ENCODE measurements at regions not wholly inside any gene's neighbourhood (a gene's known extent, or its start where the extent isn't known, plus 50 kb on each side); places are given as distances from the start of the nearest gene placed in this dataset.

GRCh38 chr2:234393354-234393753 is 103.5 kb downstream of the ARL4C start:
- H2AFZ ChIP-seq (ENCODE audit: control insufficient read depth, low read length) = no peak overlapping the region
- no peak overlapping the region for H3K27ac ChIP-seq (ENCODE audit: control insufficient read depth, insufficient read depth, low read length)
- FAIRE-seq = peak; percentile 51

GRCh38 chr2:234392041-234392615 is 104.8 kb downstream of the ARL4C start:
- Histone ChIP-seq H3K4me3 (ENCODE audit: control insufficient read depth in 2 of 3, extremely low read depth in 1 of 3, insufficient read depth in 2 of 3, low read depth in 1 of 3, low read length in 3 of 3) (no peak overlapping the region), H3K4me2 (ENCODE audit: control insufficient read depth, extremely low read depth, insufficient read depth, low read depth, low read length) (no peak overlapping the region), H3K27me3 (ENCODE audit: control insufficient read depth, extremely low read depth, insufficient read depth, low read length) (no peaks in the 10 kb centered on the region), H3K9me3 (ENCODE audit: control insufficient read depth, low read depth, low read length) (no peaks in the 10 kb centered on the region), H3K36me3 (ENCODE audit: control insufficient read depth in 2 of 2, extremely low read depth in 1 of 2, insufficient read depth in 2 of 2, low read length in 2 of 2) (no peaks in the 10 kb centered on the region), H3K9ac (ENCODE audit: control insufficient read depth, extremely low read depth, insufficient read depth, low read length) (no peak overlapping the region), H3K9me1 (ENCODE audit: control insufficient read depth, extremely low read depth, insufficient read depth, low read length) (no peaks in the 10 kb centered on the region), H3K27ac (ENCODE audit: control insufficient read depth, insufficient read depth, low read length) (no peak overlapping the region), H2AFZ (ENCODE audit: control insufficient read depth, low read length) (no peak overlapping the region), H4K20me1 (ENCODE audit: control insufficient read depth, extremely low read depth, insufficient read depth, low read length) (no peaks in the 10 kb centered on the region), H3K79me2 (ENCODE audit: control insufficient read depth, insufficient read depth, low read length) (no peaks in the 10 kb centered on the region), H3K4me1 (ENCODE audit: control insufficient read depth, extremely low read depth, insufficient read depth, low read length) (no peaks in the 10 kb centered on the region)
- DNase-seq (ENCODE audit: low read depth, low spot score) (no peak), FAIRE-seq (peak; percentile 20)
- no peak for TF ChIP-seq CTCF (optimal IDR thresholded peaks at IDR 0.05 in 1 of 3, IDR thresholded peaks at IDR 0.05 in 1 of 3, conservative IDR thresholded peaks at IDR 0.05 in 1 of 3; ENCODE audit: extremely low read depth in 1 of 3, insufficient read depth in 2 of 3, low read length in 3 of 3)
- TF ChIP-seq EZH2 (IDR thresholded peaks at IDR 0.05; ENCODE audit: low read length) = no peak
- dilution Hi-C loops (cut with MboI; ENCODE audit: extremely low pct_ligation_motif_present, low sequenced_read_pairs) = no loop called here

More at GRCh38 chr2:234393354-234393753, 103.5 kb downstream of the ARL4C start:
- Histone ChIP-seq H3K4me3 (ENCODE audit: control insufficient read depth in 2 of 3, extremely low read depth in 1 of 3, insufficient read depth in 2 of 3, low read depth in 1 of 3, low read length in 3 of 3) (no peak overlapping the region), H3K4me2 (ENCODE audit: control insufficient read depth, extremely low read depth, insufficient read depth, low read depth, low read length) (no peak overlapping the region), H3K36me3 (ENCODE audit: control insufficient read depth in 2 of 2, extremely low read depth in 1 of 2, insufficient read depth in 2 of 2, low read length in 2 of 2) (no peaks in the 10 kb centered on the region), H3K9ac (ENCODE audit: control insufficient read depth, extremely low read depth, insufficient read depth, low read length) (no peak overlapping the region), H3K27me3 (ENCODE audit: control insufficient read depth, extremely low read depth, insufficient read depth, low read length) (no peaks in the 10 kb centered on the region), H3K79me2 (ENCODE audit: control insufficient read depth, insufficient read depth, low read length) (no peaks in the 10 kb centered on the region), H3K9me1 (ENCODE audit: control insufficient read depth, extremely low read depth, insufficient read depth, low read length) (no peaks in the 10 kb centered on the region), H3K4me1 (ENCODE audit: control insufficient read depth, extremely low read depth, insufficient read depth, low read length) (no peaks in the 10 kb centered on the region), H3K9me3 (ENCODE audit: control insufficient read depth, low read depth, low read length) (no peaks in the 10 kb centered on the region), H4K20me1 (ENCODE audit: control insufficient read depth, extremely low read depth, insufficient read depth, low read length) (no peaks in the 10 kb centered on the region)
- DNase-seq (ENCODE audit: low read depth, low spot score) = no peak
- no peak for TF ChIP-seq EZH2 (IDR thresholded peaks at IDR 0.05; ENCODE audit: low read length)
- TF ChIP-seq CTCF (optimal IDR thresholded peaks at IDR 0.05 in 1 of 3, IDR thresholded peaks at IDR 0.05 in 1 of 3, conservative IDR thresholded peaks at IDR 0.05 in 1 of 3; ENCODE audit: extremely low read depth in 1 of 3, insufficient read depth in 2 of 3, low read length in 3 of 3) = no peak
- dilution Hi-C loops (cut with MboI; ENCODE audit: extremely low pct_ligation_motif_present, low sequenced_read_pairs) = no loop called here

Data from keratinocyte (primary cell).